ENCODE measurements at regions not wholly inside any gene's neighbourhood (a gene's known extent, or its start where the extent isn't known, plus 50 kb on each side); places are given as distances from the start of the nearest gene placed in this dataset.

GRCh38 chr7:116148626-116149025 is 61.7 kb upstream of the TES start:
- no peaks in the 10 kb centered on the region for H3K9me3 Mint-ChIP-seq (ENCODE audit: insufficient read depth)
- no peak overlapping the region for H2AFZ ChIP-seq (ENCODE audit: insufficient read depth, low read depth, low read length, poor library complexity, severe bottlenecking)
- H3K36me3 ChIP-seq (replicated peaks in 1 of 2; ENCODE audit: control extremely low read depth in 1 of 2, control insufficient read depth in 1 of 2, extremely low read depth in 1 of 2, insufficient read depth in 2 of 2, low read length in 1 of 2): no peaks in the 10 kb centered on the region
- H3K4me3 ChIP-seq (ENCODE audit: control extremely low read depth in 1 of 5, extremely low read depth in 1 of 5, insufficient read depth in 1 of 5, low read depth in 2 of 5, low read length in 4 of 5): no peak overlapping the region
- H3K27ac ChIP-seq (ENCODE audit: low read length in 2 of 2): no peak overlapping the region
- no peaks in the 10 kb centered on the region for H3K27me3 ChIP-seq (replicated peaks in 1 of 4; ENCODE audit: control extremely low read depth in 1 of 4, control insufficient read depth in 3 of 4, insufficient read depth in 4 of 4, low read length in 3 of 4)
- no peak for ATAC-seq (ENCODE audit: low read depth)
- H3K27ac Mint-ChIP-seq: no peak overlapping the region
- H3K79me2 ChIP-seq (ENCODE audit: control insufficient read depth, insufficient read depth, low read length): no peaks in the 10 kb centered on the region
- no peak overlapping the region for H3K4me2 ChIP-seq (replicated peaks; ENCODE audit: low read depth, low read length, poor library complexity, severe bottlenecking)
- H3K9me3 ChIP-seq (ENCODE audit: control extremely low read depth in 1 of 3, control insufficient read depth in 2 of 3, insufficient read depth in 1 of 3, low read length in 2 of 3): no peaks in the 10 kb centered on the region
- H4K20me1 ChIP-seq (ENCODE audit: control insufficient read depth, insufficient read depth, low read length, poor library complexity, severe bottlenecking): no peaks in the 10 kb centered on the region
- TF ChIP-seq EZH2 (IDR thresholded peaks at IDR 0.05; ENCODE audit: borderline replicate concordance, insufficient read depth, low read depth, low read length, poor library complexity, severe bottlenecking) (no peak), CTCF (IDR thresholded peaks at IDR 0.05) (no peak)
- H3K9ac ChIP-seq (ENCODE audit: low read length): no peak overlapping the region
- DNase-seq: no peak
- CTCF ChIA-PET: interaction anchor here (0.7 to 1.7 kb wide), 6 partner anchors 10 to 449 kb away, joined by 3 to 5 read pairs (median 4); no protein-coding TSS in a partner anchor
- 95% methylated on average over 6 of the region's 8 CpGs for whole genome bisulfite sequencing (ENCODE audit: insufficient coverage)
- intact Hi-C loops (cut with micrococcal nuclease): no loop called here
- no peaks in the 10 kb centered on the region for H3K27me3 Mint-ChIP-seq
- POLR2A ChIA-PET: no interaction called here
- H3K4me3 Mint-ChIP-seq: no peak overlapping the region
- peaks cover 25 to 34% of the 10 kb centered on the region in 2 donors for H3K4me1 ChIP-seq (ENCODE audit: control insufficient read depth in 2 of 2, insufficient read depth in 2 of 2, low read length in 2 of 2)
- H3K4me1 Mint-ChIP-seq: peaks cover 52% of the 10 kb centered on the region

- Mint-ChIP-seq H3K4me3 (peak overlapping the region; percentile 84), H3K27me3 (no peaks in the 10 kb centered on the region), H3K4me1 (peaks cover 57% of the 10 kb centered on the region), H3K27ac (peak overlapping the region; percentile 11), H3K9me3 (ENCODE audit: insufficient read depth) (no peaks in the 10 kb centered on the region)
- peak; percentile 54 for DNase-seq
- intact Hi-C loops (cut with micrococcal nuclease): loop anchor here (1.0 to 2.0 kb wide), 2 partner anchors 8 to 14 kb away; no protein-coding TSS in a partner anchor
- Histone ChIP-seq H3K9ac (ENCODE audit: low read length) (peak overlapping the region; percentile 1), H4K20me1 (ENCODE audit: control insufficient read depth, insufficient read depth, low read length, poor library complexity, severe bottlenecking) (no peaks in the 10 kb centered on the region), H3K27ac (ENCODE audit: low read length in 2 of 2) (no peak overlapping the region), H3K27me3 (replicated peaks in 1 of 4; ENCODE audit: control extremely low read depth in 1 of 4, control insufficient read depth in 3 of 4, insufficient read depth in 4 of 4, low read length in 3 of 4) (no peaks in the 10 kb centered on the region), H3K4me1 (ENCODE audit: control insufficient read depth in 2 of 2, insufficient read depth in 2 of 2, low read length in 2 of 2) (peaks cover 19 to 28% of the 10 kb centered on the region in 2 donors), H3K9me3 (ENCODE audit: control extremely low read depth in 1 of 3, control insufficient read depth in 2 of 3, insufficient read depth in 1 of 3, low read length in 2 of 3) (no peaks in the 10 kb centered on the region), H3K79me2 (ENCODE audit: control insufficient read depth, insufficient read depth, low read length) (no peaks in the 10 kb centered on the region), H3K36me3 (replicated peaks in 1 of 2; ENCODE audit: control extremely low read depth in 1 of 2, control insufficient read depth in 1 of 2, extremely low read depth in 1 of 2, insufficient read depth in 2 of 2, low read length in 1 of 2) (no peaks in the 10 kb centered on the region), H3K4me2 (replicated peaks; ENCODE audit: low read depth, low read length, poor library complexity, severe bottlenecking) (peak overlapping the region; percentile 48), H2AFZ (ENCODE audit: insufficient read depth, low read depth, low read length, poor library complexity, severe bottlenecking) (no peak overlapping the region), H3K4me3 (ENCODE audit: control extremely low read depth in 1 of 5, extremely low read depth in 1 of 5, insufficient read depth in 1 of 5, low read depth in 2 of 5, low read length in 4 of 5) (peak overlapping the region in 1 of 5 experiments; percentile 13)
- ATAC-seq (ENCODE audit: low read depth): peak; percentile 74
- WGBS (ENCODE audit: insufficient coverage): no CpG with 5 or more reads among the region's 1 CpG
- ChIA-PET POLR2A (no interaction called here), CTCF (interaction anchor here (1.5 kb wide), 1 partner anchor 376 kb away, joined by 5 read pairs; no protein-coding TSS in a partner anchor)
- TF ChIP-seq EZH2 (IDR thresholded peaks at IDR 0.05; ENCODE audit: borderline replicate concordance, insufficient read depth, low read depth, low read length, poor library complexity, severe bottlenecking) (no peak), CTCF (IDR thresholded peaks at IDR 0.05) (no peak)
Observed at GRCh38 chr7:116150588-116150987, 59.8 kb upstream of the TES start.

Data from B cell (primary cell).